ENCODE measurements at regions not wholly inside any gene's neighbourhood (a gene's known extent, or its start where the extent isn't known, plus 50 kb on each side); places are given as distances from the start of the nearest gene placed in this dataset.

GRCh38 chrX:69031181-69031580 lies 134.1 kb downstream of the PJA1 start:
- DNase-seq (ENCODE audit: low read depth): peak; percentile 7
- H3K4me3 ChIP-seq (ENCODE audit: low read depth, low read length): no peak overlapping the region
- peak; percentile 28 for TF ChIP-seq CTCF (IDR thresholded peaks at IDR 0.05; ENCODE audit: insufficient read depth, low read length)

GRCh38 chrX:69029771-69030170 lies 135.5 kb downstream of the PJA1 start:
- no peak for DNase-seq (ENCODE audit: low read depth)
- no peak overlapping the region for H3K4me3 ChIP-seq (ENCODE audit: low read depth, low read length)
- TF ChIP-seq CTCF (IDR thresholded peaks at IDR 0.05; ENCODE audit: insufficient read depth, low read length): no peak

DNA sequence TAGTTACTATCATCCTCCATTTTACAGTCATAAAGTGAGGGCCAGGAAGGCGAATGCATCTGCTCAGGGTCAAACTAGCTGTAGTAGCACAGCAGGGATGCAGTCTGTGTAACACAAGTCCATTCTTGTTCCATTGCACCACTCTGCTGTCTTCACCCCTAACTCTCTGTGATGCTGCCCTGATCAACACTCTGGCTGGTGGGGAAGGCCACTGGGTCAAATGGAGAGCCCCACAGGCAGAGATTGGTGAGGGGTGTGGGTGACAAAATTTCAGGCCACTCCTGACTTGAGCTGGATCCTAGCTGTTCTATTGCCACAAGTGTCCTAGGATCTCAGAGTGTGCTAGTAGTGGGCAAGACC lies 136.5 kb downstream of the PJA1 start:
- H3K4me3 ChIP-seq (ENCODE audit: low read depth, low read length): no peak overlapping the region
- no peak for TF ChIP-seq CTCF (IDR thresholded peaks at IDR 0.05; ENCODE audit: insufficient read depth, low read length)
- no peak for DNase-seq (ENCODE audit: low read depth)

DNA sequence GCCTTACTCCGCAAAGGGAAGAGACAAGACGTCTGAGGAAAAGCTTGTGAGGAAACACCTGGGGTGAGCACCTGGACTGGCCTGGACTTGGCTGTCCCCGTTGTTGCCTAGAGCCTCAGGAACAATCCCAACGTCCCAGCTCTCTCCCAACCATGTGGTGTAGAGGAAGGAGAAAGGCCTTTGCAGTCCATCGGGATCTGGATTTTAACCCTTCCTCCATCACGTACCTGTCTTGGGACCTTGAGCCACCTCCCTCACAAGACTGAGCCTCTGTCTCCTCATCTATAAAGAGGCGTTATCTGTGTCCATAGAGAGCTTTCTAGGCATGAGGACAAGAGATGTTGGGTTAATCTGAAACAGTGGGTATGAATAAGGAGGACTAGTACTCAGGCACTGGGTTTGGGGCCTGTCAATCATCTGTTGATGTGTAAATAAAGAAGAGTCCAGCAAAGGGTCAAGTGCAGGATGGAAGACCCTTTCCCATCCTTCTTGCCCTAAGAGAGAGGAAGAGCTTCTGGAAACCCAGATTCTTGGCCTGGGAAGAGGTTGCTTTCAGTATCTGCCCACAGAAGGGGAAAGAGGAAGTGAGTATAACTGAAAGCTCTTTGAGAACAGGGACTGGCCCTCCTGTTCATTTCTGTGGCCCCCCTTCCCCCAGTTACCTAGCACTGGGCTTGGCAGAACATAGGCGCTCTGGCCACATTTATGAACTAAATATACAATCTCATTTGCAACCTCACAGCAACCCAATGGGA lies 137.1 kb downstream of the PJA1 start:
- DNase-seq (ENCODE audit: low read depth): no peak
- TF ChIP-seq CTCF (IDR thresholded peaks at IDR 0.05; ENCODE audit: insufficient read depth, low read length): no peak
- no peak overlapping the region for H3K4me3 ChIP-seq (ENCODE audit: low read depth, low read length)

DNA sequence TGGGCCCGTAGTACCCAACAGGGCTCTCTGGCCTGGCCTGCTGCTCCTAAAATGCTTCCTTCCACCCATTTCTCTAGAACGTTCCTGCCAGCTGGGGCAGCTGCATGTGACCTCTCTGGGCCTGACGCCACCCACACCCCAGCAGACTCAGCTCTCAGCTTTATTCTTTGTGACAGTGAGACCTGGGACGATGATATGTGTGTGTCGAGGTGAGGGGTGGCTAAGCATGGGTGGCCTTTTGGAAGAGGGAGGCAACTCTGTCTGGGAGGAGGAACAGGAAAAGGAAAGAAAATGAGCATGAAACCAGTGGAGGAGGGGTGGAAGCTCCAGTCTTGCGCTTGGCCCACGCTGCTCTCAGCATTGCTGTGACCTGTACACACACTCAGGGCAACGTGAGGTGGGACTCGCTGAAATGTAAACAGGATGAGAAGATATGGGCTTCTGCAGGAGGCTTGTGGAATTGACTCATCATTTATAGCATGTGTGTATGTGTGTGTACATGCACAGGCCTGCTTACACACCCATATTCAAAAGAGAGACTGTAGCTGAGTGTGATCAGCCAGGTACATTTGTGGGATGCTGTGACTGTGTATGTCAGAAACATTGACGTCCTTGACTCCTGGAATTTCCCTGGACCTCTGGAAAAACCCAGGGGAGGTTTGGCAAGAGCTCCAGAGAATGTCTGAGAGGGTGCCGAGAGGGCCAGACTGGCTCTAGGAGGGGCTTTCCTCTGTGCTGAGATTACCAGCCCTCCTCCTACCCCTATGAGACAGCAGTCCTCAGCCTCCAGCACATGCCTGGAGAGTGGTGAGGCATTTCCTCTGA lies 137.9 kb downstream of the PJA1 start:
- peak; percentile 61 for DNase-seq (ENCODE audit: low read depth)
- TF ChIP-seq CTCF (IDR thresholded peaks at IDR 0.05; ENCODE audit: insufficient read depth, low read length): no peak

DNA sequence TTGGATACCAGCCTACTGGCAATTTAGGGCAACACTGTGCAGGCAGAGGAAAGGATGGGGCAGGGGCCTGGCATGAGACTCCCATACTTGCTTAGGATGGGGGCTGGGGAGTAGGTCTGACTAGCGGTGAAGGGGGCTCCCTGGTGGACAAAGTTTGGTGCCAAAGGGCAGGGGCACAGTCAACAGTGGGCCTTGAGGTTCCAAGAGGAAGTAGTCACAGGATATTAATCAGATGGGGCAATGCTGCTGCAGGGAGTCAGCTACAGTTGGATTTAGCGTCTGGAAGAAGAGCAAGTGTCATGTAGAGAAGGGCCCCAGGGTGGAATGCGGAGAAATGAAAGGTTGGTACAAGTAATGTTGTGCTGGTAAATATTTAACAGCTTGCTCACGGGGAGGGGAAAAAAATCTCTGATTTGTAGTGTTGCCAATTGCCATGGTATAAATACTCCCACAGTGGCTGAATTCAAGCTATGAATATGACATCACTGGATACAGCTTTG lies 139.4 kb downstream of the PJA1 start:
- no peak overlapping the region for H3K4me3 ChIP-seq (ENCODE audit: low read depth, low read length)
- no peak for TF ChIP-seq CTCF (IDR thresholded peaks at IDR 0.05; ENCODE audit: insufficient read depth, low read length)
- peak; percentile 23 for DNase-seq (ENCODE audit: low read depth)

More for the DNA sequence above, 137.9 kb downstream of the PJA1 start:
- H3K4me3 ChIP-seq (ENCODE audit: low read depth, low read length): no peak overlapping the region

Measured in fibroblast of the aortic adventitia (primary cell).